Right ventricle myocardium inferior (tissue), 1 donor: ENCODE measurements at regions not wholly inside any gene's neighbourhood (a gene's known extent, or its start where the extent isn't known, plus 50 kb on each side); places are given as distances from the start of the nearest gene placed in this dataset.
"Not testable (repeated sequence)": the region's sequence is repeated elsewhere in the genome, so short reads cannot be mapped to it uniquely, and the experiment has no call there.

ENCODE experiments used
- ATAC-seq: fragments of 200-7000 bp; cut with Tn5 transposase; one replicate; pipeline ENCODE4 v1.9.1; 2020; ENCODE audit warnings: mild to moderate bottlenecking, moderate library complexity
- DNase-seq: peaks from one replicate; pipeline ENCODE4 v3.0.0; 2021; ENCODE audit errors: missing footprints
- intact Hi-C: fragments of 100-400 bp; cut with DNase I; formaldehyde crosslinking; loops from one replicate; pipeline ENCODE4 v1.11.0; 2022
- donor health status: DM: no; HTN: yes; CAD: no; lungs with severe emphysema.

- ATAC-seq (no peak), DNase-seq (no peak)
- intact Hi-C loops: no loop called here
These were observed 267.6 kb upstream of the SLITRK6 start for GRCh38 chr13:86066611-86067365.

GRCh38 chr13:86052141-86052540 lies 252.9 kb upstream of the SLITRK6 start:
- intact Hi-C loops: no loop called here
- ATAC-seq (no peak), DNase-seq (no peak)

- intact Hi-C loops: no loop called here
- no peak for DNase-seq
- ATAC-seq: no peak
These were observed 252.2 kb upstream of the SLITRK6 start for GRCh38 chr13:86051134-86052103.

GRCh38 chr13:86038490-86038889 lies 239.3 kb upstream of the SLITRK6 start:
- DNase-seq: no peak
- intact Hi-C loops: no loop called here
- ATAC-seq: no peak

- intact Hi-C loops: no loop called here
- DNase-seq (no peak), ATAC-seq (no peak)
These were observed 221.3 kb upstream of the SLITRK6 start for GRCh38 chr13:86020351-86021002.

GRCh38 chr13:86006317-86006716 lies 207.1 kb upstream of the SLITRK6 start:
- ATAC-seq (no peak), DNase-seq (no peak)
- intact Hi-C loops: no loop called here

GRCh38 chr13:86003029-86003428 lies 203.8 kb upstream of the SLITRK6 start:
- DNase-seq: no peak
- ATAC-seq: no peak
- intact Hi-C loops: no loop called here

GRCh38 chr13:86000546-86000945 lies 201.3 kb upstream of the SLITRK6 start:
- intact Hi-C loops: no loop called here
- ATAC-seq: no peak
- DNase-seq: no peak

- ATAC-seq (no peak), DNase-seq (no peak)
- intact Hi-C loops: no loop called here
These were observed 198.4 kb upstream of the SLITRK6 start for GRCh38 chr13:85997587-85997986.

GRCh38 chr13:85995788-85996418 lies 196.7 kb upstream of the SLITRK6 start:
- intact Hi-C loops: no loop called here

GRCh38 chr13:85993567-85993966 lies 194.3 kb upstream of the SLITRK6 start:
- DNase-seq: no peak
- ATAC-seq: no peak
- intact Hi-C loops: no loop called here

More at GRCh38 chr13:85995788-85996418, 196.7 kb upstream of the SLITRK6 start:
- ATAC-seq (no peak), DNase-seq (no peak)

GRCh38 chr13:85990397-85990796 lies 191.2 kb upstream of the SLITRK6 start:
- ATAC-seq (no peak), DNase-seq (no peak)
- intact Hi-C loops: no loop called here

- intact Hi-C loops: no loop called here
These were observed 186.6 kb upstream of the SLITRK6 start for GRCh38 chr13:85985797-85986196.

GRCh38 chr13:85982102-85982501 lies 182.9 kb upstream of the SLITRK6 start:
- ATAC-seq (no peak), DNase-seq (no peak)
- intact Hi-C loops: no loop called here

More at GRCh38 chr13:85985797-85986196, 186.6 kb upstream of the SLITRK6 start:
- DNase-seq (no peak), ATAC-seq (no peak)

GRCh38 chr13:85980447-85980846 lies 181.2 kb upstream of the SLITRK6 start:
- intact Hi-C loops, ATAC-seq, DNase-seq: not testable (repeated sequence)

GRCh38 chr13:85976242-85976641 lies 177.0 kb upstream of the SLITRK6 start:
- DNase-seq (no peak), ATAC-seq (no peak)
- intact Hi-C loops: no loop called here

- ATAC-seq: no peak
- DNase-seq: no peak
- intact Hi-C loops: no loop called here
These were observed 175.6 kb upstream of the SLITRK6 start for GRCh38 chr13:85974608-85975366.

- intact Hi-C loops: no loop called here
- DNase-seq: no peak
- ATAC-seq: no peak
These were observed 171.5 kb upstream of the SLITRK6 start for GRCh38 chr13:85970727-85971126.
